Esophagus squamous epithelium (tissue), 4 donors: ENCODE measurements at regions not wholly inside any gene's neighbourhood (a gene's known extent, or its start where the extent isn't known, plus 50 kb on each side); places are given as distances from the start of the nearest gene placed in this dataset.

ENCODE experiments used
- POLR2A ChIP-seq, 4 donors: fragments of 450-650 bp; IDR thresholded peaks; one replicate each; pipeline ENCODE4 v1.6.1; 2017; ENCODE audit warnings: antibody characterized with exemption in 4 of 4, mild to moderate bottlenecking in 4 of 4, moderate library complexity in 3 of 4
- TF ChIP-seq, protein P1 (sequence below), 6 experiments: fragments of 450-650 bp in 4 of 6; fragments of 200-600 bp in 2 of 6; sonication (generic) in 2 of 6; IDR thresholded peaks; one replicate each; pipeline ENCODE4 v1.5.1; 2016 to 2019; ENCODE audit warnings: antibody characterized with exemption in 6 of 6, mild to moderate bottlenecking in 4 of 6, moderate library complexity in 4 of 6

DNA sequence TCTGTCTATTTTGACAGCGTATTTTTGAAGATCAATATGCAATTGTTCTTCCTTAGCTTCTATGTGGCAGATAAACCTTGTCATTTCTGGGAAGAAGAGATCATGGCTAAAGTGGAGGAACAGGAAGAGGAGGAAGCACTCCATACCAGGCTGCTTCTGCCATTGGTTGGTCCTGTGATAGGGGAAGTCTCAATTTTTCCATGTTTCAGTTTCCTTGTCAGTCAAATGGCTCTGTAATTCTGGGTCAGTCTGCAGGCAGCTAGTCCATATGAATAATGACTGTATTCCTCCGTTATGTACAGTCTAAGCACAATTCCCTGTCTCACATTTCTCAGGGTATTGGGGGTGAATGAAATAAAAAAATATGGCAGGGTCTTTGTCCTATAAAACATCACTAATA is 277.6 kb upstream of the CXCR4 start:
- TF ChIP-seq, protein P1, sequence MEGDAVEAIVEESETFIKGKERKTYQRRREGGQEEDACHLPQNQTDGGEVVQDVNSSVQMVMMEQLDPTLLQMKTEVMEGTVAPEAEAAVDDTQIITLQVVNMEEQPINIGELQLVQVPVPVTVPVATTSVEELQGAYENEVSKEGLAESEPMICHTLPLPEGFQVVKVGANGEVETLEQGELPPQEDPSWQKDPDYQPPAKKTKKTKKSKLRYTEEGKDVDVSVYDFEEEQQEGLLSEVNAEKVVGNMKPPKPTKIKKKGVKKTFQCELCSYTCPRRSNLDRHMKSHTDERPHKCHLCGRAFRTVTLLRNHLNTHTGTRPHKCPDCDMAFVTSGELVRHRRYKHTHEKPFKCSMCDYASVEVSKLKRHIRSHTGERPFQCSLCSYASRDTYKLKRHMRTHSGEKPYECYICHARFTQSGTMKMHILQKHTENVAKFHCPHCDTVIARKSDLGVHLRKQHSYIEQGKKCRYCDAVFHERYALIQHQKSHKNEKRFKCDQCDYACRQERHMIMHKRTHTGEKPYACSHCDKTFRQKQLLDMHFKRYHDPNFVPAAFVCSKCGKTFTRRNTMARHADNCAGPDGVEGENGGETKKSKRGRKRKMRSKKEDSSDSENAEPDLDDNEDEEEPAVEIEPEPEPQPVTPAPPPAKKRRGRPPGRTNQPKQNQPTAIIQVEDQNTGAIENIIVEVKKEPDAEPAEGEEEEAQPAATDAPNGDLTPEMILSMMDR (IDR thresholded peaks at IDR 0.05) = no peak
- TF ChIP-seq POLR2A (IDR thresholded peaks at IDR 0.05) = no peak
